M059J (cell line): ENCODE measurements at regions not wholly inside any gene's neighbourhood (a gene's known extent, or its start where the extent isn't known, plus 50 kb on each side); places are given as distances from the start of the nearest gene placed in this dataset.
"Not testable (repeated sequence)": the region's sequence is repeated elsewhere in the genome, so short reads cannot be mapped to it uniquely, and the experiment has no call there.

Experiments used
- DNase-seq: peaks from one replicate; pipeline ENCODE4 v3.0.0-alpha.2; 2012; ENCODE audit warnings: low read depth

- peak; percentile 57 for DNase-seq
Observed at GRCh38 chr13:103931331-103931845, 865.2 kb upstream of the SLC10A2 start.

GRCh38 chr13:103926118-103926517, 859.9 kb upstream of the SLC10A2 start:
- no peak for DNase-seq

- DNase-seq = no peak
Observed at GRCh38 chr13:103908911-103909310, 842.7 kb upstream of the SLC10A2 start.

GRCh38 chr13:103908274-103908673, 842.1 kb upstream of the SLC10A2 start:
- no peak for DNase-seq

- DNase-seq = no peak
Observed at GRCh38 chr13:103903790-103904189, 837.6 kb upstream of the SLC10A2 start.

GRCh38 chr13:103898481-103898880, 832.3 kb upstream of the SLC10A2 start:
- DNase-seq = peak; percentile 54

- DNase-seq = no peak
Observed at GRCh38 chr13:103895835-103896531, 829.8 kb upstream of the SLC10A2 start.

- no peak for DNase-seq
Observed at GRCh38 chr13:103894626-103895025, 828.4 kb upstream of the SLC10A2 start.

- DNase-seq = no peak
Observed at GRCh38 chr13:103884101-103884723, 818.0 kb upstream of the SLC10A2 start.

- DNase-seq = peak; percentile 54
Observed at GRCh38 chr13:103883698-103884097, 817.5 kb upstream of the SLC10A2 start.

- peak; percentile 96 for DNase-seq
Observed at GRCh38 chr13:103883164-103883563, 816.9 kb upstream of the SLC10A2 start.

GRCh38 chr13:103880146-103880545, 813.9 kb upstream of the SLC10A2 start:
- not testable (repeated sequence) for DNase-seq

GRCh38 chr13:103878891-103879605, 812.8 kb upstream of the SLC10A2 start:
- no peak for DNase-seq

- peak; percentile 61 for DNase-seq
Observed at GRCh38 chr13:103876571-103876970, 810.4 kb upstream of the SLC10A2 start.

- DNase-seq = no peak
Observed at GRCh38 chr13:103873725-103874124, 807.5 kb upstream of the SLC10A2 start.

GRCh38 chr13:103866048-103866447, 799.8 kb upstream of the SLC10A2 start:
- no peak for DNase-seq

GRCh38 chr13:103862525-103862924, 796.3 kb upstream of the SLC10A2 start:
- DNase-seq = no peak

- DNase-seq = no peak
Observed at GRCh38 chr13:103859952-103860351, 793.7 kb upstream of the SLC10A2 start.

GRCh38 chr13:103852036-103852435, 785.8 kb upstream of the SLC10A2 start:
- DNase-seq = no peak

GRCh38 chr13:103844471-103844870, 778.3 kb upstream of the SLC10A2 start:
- no peak for DNase-seq

GRCh38 chr13:103839460-103839859, 773.2 kb upstream of the SLC10A2 start:
- no peak for DNase-seq

GRCh38 chr13:103835052-103835451, 768.8 kb upstream of the SLC10A2 start:
- DNase-seq = no peak
